Left renal pelvis (tissue), 4 donors: ENCODE measurements at regions not wholly inside any gene's neighbourhood (a gene's known extent, or its start where the extent isn't known, plus 50 kb on each side); places are given as distances from the start of the nearest gene placed in this dataset.

Experiments
- DNase-seq, 4 donors: peaks; one replicate each; pipeline ENCODE4 v3.0.0-alpha.2; 2013; ENCODE audit warnings: low read depth in 4 of 4, low spot score in 3 of 4

DNA sequence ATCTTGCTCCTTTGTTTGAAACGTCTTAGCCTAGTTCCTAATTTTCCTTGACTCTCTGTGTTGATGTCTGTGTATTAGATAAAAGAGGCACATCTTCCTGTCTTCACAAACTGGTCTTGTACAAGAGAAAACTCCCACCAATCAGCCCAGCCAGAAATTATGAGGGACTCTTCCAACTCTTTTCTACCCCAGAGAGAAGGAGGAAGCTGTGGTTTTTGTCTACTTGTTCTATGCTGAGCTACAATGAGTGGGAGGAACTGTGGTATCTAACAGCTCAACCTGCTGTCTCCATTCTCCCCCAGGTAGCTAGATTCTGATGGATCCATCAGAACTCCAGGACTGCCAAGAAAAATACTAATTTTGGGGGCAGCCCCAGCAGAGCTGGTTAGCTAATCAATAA lies 392.5 kb downstream of the HS3ST3B1 start:
- no peak for DNase-seq

DNA sequence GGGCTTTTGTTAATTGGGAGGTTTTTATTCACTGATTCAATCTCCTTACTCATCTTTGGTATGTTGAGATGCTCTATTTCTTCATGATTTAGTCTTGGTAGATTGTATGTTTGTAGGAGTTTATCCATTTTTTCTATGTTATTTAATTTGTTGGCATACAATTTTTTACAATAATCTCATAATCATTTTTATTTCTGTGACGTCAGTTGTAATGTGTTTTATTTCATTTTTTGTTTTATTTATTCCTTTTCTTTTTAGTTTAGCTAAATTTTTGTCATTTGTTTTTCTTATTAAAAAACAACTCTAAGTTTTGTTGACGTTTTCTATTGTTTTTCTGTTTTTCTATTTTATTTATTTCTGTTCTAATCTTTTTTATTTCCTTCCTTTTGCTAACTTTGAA lies 389.8 kb downstream of the HS3ST3B1 start:
- DNase-seq, result no peak

DNA sequence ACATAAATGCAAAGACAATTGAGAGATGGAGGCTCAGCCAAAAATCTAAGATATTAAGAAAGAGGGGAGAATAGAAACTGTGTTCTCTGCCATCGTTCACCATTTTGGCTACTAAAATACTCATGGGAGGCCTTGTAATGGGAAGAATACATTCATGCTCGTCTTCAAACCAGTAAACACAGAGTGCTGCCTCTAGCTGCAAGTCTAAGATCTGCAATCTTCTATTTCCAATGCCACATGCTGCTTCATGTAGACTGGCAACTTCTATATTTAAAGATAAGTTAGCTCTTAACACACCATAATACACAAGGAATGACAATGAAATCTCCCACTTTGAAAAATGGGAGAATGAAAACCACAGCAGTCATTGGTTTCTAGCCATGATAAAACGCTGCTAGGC lies 387.3 kb downstream of the HS3ST3B1 start:
- DNase-seq, result no peak

DNA sequence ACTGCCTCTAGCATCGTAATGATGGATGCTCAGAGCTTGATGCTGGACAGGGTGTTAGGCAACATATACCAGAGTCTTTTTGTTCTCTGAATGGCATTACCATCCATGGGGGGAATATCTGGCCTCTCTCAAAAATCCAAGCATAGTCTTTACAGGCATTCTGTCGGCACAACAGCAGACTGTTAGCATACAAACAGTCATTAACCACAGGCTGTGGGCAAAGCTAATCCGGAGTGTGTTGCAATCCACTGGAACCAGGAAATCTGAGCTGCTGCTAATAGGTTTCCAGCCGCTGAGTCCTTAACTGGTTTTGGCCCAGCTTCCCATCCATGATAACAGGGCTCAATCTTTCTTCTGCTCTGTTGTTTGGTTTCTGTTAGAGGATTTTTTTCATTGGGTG lies 371.9 kb downstream of the HS3ST3B1 start:
- DNase-seq, result no peak

DNA sequence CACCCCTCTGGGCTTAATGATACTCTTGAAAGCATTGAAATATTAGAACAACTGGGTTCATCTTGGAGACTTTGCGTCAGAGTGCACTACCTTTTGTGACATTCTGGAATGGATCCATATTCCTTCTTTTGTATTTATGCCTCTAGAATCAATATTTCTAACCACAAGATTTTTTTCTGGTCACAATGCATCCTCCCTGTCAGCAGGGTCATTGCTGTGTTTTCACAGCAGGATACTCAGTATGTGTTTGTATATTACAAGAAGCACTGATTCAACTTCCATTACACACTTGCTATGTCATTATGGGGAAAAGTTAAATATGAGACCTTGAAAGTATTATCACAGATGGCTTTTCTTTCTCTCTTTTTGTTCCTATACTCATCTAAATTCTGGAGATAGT lies 370.0 kb downstream of the HS3ST3B1 start:
- DNase-seq, result no peak

DNA sequence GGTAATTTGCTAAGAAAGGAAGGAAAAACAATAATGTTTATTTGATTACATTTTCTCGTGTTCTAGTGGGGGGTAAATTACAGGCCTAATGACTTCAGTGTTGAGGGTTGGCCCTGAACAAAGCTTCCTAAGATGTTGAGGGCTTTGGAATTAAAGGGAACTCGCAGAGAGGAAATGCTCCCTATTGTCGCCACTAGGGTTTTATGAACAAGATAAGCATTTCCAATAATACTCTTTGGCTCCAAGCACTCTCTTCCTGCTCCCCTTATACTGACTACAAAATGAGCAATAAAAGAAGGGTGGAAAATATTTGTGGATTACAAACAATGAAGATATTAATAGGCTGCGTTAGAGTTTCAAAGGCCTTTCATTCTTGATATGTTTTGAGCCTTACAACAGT lies 363.6 kb downstream of the HS3ST3B1 start:
- DNase-seq, result no peak

DNA sequence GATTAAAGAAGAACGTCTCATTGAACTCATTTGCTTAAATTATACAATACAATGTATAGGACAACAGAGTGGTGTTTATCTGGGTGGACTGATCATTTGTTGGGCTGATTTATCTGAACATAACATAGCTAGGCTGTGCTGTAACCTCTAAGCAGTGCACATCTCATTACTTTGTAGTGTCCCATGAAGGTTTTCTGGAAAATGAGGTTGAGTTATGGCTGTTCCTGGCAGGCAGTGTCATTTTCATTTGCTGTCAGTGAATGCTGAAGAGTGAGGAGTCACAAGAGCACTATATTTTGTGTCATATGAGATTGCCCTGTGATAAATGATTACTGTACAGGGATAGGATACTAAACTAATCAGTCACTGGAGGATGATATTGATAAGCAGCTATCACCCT lies 340.2 kb downstream of the HS3ST3B1 start:
- DNase-seq, result no peak

DNA sequence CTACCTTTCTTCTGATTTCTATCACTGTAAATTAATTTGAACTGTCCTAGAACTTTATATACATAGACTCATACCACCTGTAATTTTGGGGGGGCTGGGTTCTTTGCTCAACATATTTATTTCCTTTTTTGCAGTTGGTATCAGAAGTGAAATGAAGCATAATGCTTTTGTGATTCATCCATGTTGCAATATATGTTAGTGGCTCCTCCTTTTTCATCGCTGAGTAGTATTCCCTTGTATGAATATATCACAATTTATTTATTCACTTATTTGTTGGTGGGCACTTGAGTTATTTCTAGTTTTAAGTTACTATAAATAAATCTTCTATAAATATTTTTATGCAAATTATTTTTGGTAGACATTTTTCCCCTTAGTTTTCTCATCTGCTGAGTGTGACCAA lies 336.4 kb downstream of the HS3ST3B1 start:
- no peak for DNase-seq

DNA sequence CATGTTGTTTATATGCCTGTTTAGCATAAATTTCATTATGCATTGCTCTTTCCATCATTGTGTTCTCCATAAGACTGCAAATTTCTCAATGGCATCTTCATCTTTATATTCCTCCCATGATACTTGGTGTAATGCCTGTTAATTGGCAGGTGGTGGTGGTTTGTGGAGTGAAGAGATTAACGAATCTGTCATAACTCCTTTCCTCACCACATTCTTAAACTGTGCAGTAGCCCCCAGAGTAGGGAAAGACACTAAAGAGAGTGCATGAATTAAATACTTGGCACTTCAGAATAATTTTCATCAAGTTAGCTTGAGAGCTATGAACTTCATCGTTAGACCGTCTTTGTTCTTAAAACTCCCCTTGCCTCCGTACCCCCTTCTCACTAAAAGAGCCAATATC lies 329.7 kb downstream of the HS3ST3B1 start:
- DNase-seq, result no peak

DNA sequence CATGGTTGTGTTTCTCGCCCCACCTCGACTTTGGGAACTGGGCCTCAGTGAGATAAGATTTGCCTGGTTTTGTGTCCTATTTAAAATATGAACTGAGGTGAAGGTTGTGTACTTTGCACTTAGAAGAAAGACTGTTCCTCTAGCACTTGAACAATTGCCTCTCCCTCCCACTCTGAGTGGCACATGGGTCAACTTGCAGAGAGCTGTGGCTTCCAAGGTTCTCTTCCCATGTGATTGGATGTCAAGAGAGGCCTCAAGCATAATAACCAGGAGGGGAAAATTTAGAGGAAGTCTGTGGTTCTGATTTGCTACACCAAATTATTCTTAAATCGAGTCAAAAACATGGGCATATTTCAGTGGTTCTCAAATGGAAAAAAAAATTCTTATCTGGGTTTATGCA lies 329.2 kb downstream of the HS3ST3B1 start:
- DNase-seq, result no peak

DNA sequence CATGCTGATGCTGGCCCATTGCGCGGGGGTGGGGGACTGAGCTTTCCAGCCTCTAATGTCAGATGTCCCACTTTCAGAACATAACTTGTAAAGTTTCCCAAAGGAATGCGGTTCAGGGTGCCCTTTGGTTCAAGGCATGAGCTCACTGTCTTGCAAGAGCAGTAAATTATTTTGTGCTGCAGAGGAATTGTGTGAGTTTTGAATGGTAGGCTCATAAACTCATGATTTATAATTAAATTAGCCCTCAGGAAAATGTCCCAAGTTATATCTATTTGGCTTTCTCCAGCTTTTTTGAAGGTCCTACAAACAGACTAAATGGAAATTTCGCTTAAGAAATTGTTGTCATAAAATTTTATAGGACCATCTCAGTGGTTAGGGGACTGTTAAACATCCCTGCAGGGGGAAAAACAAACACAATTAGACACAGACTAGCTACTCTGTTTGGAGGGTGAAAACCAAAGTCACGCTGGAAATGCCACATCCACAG lies 321.8 kb downstream of the HS3ST3B1 start:
- DNase-seq, result peak in 3 of 4 donors; percentile 3 to 21 (median 8)

DNA sequence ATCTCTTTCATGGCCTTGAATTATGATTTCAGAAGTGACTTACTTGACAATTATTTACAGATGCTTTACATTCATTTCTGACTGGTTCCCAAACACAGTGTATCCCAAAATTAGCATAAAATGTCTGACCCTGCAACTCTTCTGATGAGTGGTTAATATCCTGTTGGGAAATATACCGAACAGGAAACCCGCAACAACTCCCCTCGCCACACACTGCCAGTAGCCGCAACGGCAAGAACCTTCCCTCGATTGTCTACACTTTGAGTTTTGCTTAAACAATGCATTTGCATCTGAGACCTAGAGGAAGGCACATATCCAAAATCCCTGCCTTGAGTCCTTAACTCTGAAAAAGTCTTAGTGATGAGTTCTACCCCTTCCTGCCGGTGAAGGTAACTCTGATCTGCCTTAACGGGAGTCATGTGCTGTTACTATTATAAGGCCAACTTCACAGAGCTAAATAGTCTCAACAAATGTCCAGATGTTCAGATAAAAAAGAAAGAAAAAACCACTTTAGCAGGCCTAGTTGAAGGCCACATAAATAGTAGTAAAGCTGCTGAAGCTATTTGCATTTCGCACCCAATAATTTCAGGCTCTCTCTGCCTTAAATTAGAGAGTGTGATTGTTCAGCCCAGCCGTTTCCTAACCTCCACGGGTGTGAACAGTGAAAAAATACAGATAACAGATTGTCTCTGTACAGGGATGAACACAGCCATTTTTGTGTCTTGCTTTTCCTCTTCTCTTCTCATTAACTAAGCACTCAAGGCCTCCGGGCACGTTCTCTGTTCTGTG lies 321.1 kb downstream of the HS3ST3B1 start:
- no peak for DNase-seq

DNA sequence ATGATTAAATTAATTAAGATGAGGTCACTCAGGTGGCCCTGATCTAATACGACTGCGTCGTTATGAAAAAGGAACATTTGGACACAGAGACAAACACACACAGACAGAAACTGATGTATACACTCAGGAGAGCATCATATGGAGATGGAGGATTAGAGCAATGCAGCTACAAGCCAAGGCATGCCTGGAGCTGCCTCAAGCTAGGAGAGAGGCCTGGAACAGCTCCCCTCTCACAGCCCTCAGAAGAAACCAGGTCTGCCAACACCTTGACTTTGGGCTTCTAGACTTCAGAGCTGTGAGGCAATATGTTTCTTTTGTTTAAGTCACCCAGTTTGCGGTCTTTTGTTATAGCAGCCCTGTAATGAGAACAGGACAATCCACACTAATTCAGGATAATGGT lies 318.9 kb downstream of the HS3ST3B1 start:
- no peak for DNase-seq

DNA sequence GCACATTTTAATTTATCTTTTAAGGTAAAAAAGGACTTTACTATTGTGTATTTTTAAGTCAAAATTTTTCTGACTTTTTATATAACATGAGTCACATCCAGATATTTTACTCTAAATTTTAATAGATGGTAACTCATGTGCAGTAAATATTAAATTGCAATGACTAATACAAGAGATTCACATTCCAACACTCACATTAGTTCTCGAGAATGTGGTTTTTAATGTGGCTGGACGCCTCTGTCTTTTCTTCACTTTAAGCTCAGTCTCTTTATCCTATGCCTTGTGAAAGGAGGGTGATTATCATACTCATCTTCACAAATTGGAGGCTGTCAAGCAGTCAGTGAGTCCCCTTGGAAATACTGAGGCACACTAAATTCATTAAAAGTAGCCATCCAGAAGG lies 315.6 kb downstream of the HS3ST3B1 start:
- DNase-seq, result no peak

DNA sequence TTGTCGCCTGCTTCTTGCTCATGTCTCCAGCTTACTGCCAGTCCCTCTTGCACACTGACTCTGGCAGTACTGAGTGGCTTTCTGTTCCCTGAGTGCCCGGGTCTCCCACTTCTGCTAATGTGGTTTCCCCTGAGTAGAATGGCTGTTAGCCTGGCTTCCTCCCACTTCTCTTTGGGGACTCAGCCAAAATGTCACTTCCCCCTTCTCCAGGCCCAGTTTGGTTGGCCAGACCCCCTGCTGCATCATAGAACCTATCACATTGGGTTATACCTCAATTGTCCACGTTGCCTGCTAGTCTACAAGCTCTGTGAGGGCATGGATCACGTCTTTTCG lies 304.4 kb downstream of the HS3ST3B1 start:
- no peak for DNase-seq

DNA sequence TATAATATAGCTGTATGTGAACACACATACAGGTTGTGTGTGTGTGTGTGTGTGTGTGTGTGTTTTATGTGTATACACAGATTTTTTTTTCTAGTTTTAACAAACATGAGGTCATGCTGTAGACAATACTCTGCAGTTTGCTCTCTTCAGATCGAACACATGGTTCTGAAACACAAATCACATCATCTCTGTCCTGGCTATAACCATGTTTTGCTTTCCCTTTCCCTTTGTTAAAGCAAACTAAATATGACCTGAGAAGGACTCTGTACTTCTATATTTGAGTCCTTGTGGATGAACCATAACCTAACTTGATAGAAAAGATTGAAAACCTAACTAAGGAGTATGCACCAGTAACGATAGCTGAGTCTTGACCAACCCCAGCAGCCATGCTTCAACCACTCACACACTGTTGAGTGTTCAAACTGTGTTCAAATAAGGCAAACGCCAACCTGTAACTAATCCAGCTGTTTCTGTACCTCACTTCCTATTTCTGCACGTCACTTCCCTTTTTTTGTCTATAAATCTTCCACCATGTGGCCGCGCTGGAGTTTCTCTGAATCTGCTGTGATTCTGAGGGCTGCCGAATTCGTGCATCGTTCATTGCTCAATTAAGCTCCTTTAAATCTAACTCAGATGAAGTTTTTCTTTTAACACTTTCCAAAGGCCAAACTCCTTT lies 303.8 kb downstream of the HS3ST3B1 start:
- no peak for DNase-seq

DNA sequence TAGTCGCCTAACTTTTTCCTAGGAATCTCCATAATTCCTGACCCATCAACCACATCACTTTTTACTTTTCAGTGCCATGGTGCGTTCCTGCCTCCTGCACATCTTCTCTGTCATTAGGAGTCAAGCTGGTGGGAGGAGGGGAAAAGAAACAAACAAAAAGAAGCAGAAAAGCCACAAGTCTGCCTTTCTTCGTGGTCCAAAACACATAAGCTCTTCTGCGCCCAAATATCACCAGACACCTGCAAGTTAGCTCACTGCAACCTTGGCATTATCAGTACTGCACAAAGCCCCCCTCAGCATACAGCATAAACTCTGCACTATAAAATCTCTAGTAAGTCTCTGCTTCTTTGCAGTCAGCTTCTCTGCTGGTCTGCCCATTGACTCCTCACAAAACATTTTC lies 295.3 kb downstream of the HS3ST3B1 start:
- DNase-seq, result no peak

DNA sequence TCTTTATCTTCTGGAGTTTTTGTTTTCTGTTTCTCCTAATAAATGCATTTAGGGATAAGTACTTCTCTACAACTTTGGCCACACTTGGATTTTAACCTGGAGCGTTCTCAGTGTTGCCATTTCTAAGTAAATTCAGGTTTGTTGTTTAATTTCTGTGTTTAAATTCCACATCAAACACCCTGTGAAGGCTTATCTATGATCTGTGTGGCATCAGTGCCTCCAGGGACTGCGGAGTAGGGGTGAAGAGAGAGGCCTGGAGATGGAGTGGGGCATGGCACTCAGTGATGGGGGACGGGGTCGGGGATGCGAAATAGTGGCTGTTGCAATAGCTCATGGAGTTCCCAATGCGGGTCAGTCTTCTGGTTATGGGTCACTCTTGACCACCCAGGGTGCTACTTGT lies 294.8 kb downstream of the HS3ST3B1 start:
- DNase-seq, result no peak

DNA sequence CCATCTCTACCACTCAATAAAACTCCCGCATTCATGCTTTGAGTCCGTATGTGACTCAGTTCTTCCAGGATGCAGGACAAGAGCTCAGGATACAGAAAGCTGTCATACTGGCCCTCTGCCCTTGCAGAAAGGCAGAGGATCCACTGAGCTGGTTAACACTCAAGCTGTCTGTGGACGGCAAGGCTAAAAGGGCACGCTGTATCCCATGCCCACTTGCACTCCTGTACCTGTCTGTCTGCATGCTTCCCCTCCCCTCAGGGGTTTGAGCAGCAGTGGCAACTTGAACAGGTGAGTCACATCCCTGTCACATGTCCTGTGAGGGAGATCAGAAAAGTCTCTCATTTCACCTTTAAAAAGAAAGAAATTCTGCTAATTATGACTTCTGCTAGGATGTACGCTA lies 293.8 kb downstream of the HS3ST3B1 start:
- no peak for DNase-seq

DNA sequence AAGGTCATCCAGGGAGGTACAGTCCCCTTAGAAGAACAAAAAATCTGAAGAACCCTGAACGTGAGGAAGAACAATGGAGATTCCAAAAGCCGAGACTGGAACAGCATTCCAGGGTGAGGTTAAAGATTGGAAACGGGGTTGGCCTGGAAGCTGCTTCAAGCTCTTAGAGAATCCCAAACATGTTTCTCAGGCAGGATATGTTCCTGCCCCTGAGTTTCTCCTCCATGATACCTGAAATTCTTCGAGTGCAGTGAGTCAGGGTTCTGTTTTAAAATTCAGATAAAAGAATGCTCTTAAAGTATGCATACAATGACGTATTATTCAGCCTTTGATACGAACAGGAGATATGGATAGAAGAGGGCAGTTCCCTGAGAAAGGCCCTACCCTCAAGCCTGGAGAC lies 293.1 kb downstream of the HS3ST3B1 start:
- DNase-seq, result no peak

DNA sequence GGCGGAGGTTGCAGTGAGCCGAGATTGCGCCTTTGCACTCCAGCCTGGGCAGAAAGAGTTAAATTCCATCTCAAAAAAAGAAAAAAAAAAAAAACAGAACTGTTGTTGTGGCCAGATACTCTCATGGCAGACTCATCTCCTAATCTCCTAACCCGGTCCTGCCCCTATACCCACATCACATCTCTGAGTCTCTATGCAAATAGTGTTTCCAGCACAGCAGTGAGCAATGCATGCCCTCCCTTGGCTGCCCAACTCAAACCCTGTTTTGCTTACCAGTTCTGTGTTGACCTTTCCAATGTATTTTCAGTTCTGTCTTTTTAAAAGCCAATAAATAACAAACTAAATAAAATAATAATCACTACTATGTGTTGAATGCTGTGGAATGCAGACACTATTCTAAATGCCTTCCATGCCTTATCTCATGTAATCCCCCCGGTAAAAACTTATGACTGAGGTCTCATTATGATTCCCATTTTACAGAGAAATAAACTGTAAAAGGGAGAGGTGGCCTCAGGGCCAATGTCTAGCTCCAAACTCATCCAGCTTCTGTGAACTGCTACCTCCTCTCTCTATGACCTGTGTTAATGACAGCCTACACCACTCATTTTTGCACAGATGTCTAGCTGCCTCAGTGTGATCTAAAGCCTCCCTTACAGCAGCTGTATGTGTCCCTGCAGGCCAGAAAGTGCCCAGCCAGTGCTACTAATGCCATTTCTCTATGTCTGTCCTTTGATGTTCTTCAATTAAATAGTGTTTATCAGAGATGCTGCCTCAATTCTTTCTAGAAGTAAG lies 289.8 kb downstream of the HS3ST3B1 start:
- DNase-seq, result no peak

DNA sequence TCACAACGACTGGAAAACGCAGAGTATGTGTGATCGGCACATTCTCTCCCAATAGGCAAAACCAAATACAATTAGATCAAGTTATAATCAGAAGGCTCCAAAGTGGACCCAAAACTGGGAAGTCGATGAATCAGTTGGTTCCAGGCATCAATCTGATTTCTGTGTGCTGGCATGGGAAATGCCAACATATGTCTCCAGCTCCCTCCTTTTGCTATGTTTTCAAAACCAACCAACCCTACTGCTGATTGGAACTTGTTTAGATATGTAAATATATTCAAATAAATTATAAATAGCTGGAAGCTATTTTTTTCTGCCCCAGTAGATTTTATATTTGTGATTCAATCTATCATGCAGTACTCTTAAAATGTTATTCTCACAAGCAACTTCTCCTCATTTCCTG lies 284.2 kb downstream of the HS3ST3B1 start:
- DNase-seq, result no peak
